HG03342 (cell line): ENCODE measurements at regions not wholly inside any gene's neighbourhood (a gene's known extent, or its start where the extent isn't known, plus 50 kb on each side); places are given as distances from the start of the nearest gene placed in this dataset.

ENCODE experiments used
- ATAC-seq: cut with Tn5 transposase; IDR thresholded peaks from one replicate; pipeline ENCODE4 v1.9.1; 2021; ENCODE audit warnings: mild to moderate bottlenecking, moderate library complexity; ENCODE audit not compliant: unreplicated experiment

DNA sequence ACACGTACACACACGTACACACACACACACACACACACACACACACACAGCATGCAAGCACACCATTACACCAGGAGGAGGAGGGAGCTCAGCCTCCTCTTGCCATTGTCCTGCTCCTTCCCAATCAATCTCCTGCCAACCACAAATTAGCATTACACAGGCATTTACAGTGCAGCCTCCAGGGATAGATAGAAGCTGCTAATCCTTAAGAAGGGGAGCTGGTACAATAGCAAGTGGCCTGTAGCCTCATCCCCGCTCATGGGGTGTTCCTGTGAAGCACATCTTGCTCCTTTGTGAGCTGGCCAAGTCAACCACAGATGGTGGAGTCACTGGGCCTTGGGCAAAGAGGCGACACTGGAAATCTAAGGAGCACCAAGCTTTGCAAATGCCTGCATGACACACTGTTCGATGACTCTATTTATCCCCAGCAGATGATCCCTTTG, 110.3 kb upstream of the PKDCC start:
- no peak for ATAC-seq

DNA sequence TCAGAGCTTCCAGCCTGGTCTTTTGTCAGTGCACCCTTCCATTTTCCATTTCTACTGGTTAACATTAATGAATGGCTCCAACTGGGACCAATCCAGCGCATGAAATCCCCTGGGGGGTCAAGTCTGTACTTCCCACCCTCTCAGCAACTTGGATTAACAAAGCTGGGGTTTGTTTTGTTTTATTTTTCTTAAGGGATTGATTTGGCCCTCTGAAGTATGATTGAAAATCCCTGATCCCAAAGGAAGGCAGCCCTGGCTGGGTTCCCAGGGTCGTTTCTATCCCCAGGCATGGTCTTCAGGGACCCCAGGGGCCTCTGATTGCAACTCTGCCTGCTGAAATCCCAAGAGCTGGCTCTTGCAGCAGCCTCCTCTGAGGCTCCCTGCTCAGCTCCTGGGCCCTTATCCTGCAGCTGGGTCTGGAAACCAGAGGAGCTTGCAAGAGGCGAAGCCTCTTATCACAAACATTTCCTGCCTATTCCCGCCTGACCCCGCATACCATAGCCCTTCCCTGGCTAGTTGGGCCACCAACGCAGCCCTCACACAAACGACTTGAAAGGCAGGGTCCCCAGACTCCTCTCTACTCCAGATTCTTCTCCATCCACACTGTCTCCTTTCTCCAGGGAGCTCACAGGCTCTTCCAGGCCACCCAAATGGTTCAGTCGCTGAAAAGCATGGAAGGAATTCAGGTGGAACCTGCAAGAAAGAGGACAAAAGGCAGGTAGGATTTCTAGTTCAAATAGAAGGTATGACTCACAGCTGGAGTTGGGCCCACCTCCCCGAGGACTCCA, 109.7 kb upstream of the PKDCC start:
- ATAC-seq = no peak

DNA sequence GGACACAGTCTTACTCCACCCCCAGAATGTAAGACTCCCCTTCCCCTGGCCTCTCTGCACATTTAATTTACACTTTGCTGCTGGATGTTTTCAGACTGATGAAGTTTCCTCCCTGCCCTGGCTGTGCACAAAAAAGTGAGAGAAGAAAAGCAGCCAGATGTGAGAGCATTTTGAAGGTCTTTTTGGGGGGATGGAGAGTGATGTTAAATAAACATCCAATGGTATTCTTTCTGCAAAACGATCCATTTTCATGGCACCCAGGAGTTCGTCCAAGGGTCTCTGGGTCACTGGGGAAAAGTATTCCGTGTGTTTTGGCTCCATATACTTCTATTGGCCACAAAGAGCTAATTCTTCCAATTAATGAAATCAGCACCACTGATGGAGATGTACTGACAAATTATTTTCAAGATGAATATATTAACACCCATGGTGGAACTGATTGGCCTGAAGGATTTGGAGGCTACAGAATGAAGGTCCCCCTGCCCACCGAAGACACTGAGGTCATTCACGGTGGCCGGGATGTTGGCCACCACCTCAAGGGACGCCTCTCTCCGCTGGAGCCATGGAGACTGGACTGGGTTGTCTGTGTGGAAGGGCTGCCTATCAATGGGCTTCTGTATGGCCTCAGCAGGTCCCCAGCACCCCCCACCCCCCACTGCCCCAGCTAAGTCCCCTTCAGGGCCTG, 107.6 kb upstream of the PKDCC start:
- ATAC-seq = no peak

DNA sequence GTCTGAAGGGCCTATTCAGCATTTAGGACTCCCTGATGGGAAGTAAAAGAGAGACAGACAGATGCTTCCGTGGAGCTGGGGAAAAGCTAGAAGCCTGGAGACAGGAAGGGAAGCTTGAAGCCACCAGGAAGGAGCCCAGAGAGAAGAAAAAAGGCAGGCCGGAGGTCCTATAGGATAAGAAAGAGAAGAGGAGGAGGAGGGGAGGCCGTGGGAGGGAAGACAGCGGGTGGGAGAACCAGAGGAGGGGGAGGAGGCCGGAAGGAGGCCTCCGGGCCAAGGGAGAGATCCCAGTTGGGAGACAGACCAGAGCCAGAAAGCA, 107.1 kb upstream of the PKDCC start:
- ATAC-seq = no peak

DNA sequence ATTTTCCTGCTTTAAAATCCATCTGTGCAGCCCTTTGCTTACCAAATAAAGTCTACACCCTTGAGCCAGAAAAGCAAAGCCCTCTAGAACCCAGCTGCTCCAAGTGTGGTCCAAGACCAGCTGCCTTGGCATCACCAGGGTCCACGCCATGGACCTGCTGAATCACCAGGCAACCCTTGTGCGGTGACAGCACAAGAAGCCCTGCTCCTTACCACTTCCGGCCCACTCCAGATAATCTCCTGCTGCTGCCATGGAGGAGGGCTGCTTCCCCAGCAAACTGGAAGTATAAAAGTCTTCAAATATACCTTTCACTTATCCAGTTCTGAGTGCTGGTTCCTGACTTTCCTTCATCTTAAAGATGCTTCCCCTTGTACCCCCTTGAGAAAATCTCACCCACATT, 106.0 kb upstream of the PKDCC start:
- ATAC-seq = no peak

DNA sequence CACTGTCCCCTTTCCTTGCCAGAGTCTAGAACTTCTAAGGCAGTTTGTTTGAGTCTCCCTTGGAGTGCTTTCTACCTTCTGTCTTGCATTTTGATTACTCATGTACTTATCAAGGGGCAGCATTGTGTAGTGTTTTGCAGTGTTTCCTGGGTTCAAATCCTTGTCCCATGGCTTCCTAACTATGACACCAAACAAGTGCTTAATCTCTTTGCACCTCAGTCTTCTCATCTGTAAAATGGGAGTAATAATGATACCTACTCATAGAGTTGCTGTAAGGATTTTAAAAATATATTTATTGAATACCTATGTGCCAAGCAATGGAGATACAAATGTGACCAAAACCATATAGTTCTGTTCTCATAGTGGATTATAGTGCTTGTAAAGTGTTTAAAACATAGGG, 105.5 kb upstream of the PKDCC start:
- ATAC-seq = no peak

GRCh38 chr2:41943159-41943558, 104.7 kb upstream of the PKDCC start:
- no peak for ATAC-seq

DNA sequence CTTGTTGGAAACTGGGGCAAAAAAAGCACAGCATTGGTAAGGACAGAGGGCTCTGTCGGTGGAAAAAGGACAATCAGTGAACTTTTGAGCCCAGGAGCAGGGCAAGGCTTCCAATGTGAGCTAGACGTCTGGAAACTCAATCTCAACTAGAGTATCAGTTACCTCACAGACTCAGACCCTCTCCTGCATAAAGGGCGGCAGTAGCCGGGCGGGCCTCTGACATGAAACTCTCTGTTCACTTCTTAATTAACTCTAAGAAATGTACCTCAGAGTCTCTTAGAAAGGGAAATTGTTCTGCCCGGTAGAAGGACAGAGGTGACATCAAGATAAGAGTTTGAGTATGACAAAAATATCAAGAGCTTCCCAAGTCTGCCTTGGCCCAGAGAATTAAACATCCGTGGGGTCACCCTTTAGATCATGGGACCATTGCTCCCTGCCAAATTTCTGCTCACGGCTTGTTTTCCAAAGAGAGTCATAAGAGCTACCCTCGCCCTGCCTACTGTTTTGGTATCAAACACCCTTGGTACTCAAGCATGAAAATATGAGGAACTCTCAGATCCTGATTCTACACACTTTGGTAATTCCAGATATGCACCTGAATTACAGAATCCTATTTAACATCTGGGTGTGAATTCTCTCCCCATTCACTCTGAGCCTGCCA, 103.5 kb upstream of the PKDCC start:
- no peak for ATAC-seq

DNA sequence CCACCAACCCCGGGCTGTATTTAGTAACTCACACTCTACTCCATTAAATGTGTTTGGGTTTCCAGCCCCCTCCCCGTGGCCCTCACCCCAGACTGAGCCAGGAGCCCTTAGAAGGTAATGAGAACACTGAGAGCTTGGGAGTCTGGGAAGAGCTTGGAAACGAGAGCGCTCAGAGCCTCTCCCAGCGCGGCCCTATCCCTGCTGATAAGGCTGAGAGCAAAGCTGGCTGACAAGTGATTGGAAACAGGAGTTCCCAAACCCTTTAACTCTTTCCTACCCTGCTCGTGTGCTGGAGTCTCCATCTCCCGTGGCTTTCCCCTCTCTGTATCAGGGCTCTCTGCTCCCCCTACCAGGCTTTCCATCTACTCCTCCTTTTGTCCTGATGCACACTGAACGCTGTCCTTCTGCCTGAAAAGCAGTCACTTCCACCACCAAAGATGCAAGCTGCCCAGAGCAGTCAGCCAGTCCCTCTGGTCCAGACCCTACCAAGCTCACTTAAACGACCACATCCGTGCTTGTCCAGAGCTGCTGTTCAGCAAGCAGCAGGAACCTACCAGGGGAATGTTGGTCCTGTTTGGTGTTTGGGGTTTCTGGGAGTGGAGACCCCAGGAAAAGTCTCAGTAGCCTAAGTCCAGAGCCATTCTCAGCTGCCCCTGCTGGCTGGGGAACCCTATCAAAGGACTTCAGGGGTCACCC, 100.0 kb upstream of the PKDCC start:
- no peak for ATAC-seq

GRCh38 chr2:41948397-41948763, 99.4 kb upstream of the PKDCC start:
- ATAC-seq = no peak

DNA sequence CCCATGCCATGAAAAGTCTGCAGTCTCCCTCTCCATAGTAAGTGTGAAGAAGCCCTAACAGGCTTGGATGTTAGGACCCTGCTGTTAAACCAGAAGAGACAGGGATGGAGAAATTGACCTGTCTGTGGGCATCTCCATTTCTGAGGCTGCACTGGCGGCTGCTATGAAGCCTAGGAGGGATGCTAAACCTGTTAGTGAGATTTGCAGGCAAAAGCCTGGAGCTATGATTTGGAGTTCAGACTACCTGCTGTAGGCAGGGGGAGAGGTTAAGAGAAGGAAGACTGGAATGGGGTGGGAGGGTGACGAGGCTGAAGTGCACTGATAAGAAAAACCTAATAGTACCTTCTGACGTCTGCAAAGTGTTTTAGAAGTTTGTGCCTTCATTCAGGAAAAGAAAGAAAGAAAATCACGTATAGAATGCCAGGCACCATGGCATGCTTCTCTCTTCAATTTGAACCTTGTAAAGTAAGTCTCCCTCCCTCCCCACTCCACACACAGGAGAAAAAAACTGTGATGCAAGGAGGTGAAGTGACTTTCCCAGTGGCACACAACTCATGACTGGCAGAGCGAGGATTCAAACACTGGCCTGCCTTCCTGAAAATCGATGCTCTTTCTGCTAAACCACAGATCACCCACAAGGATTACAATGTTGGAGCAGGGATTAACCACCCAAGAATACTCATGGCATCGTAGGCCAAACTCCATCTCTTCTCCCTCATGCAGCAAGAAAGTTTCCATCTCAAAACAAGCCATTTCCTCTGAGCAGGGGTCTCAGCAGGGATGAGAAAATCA, 98.5 kb upstream of the PKDCC start:
- no peak for ATAC-seq

GRCh38 chr2:41949883-41950665, 97.7 kb upstream of the PKDCC start:
- no peak for ATAC-seq

GRCh38 chr2:41950666-41950960, 97.2 kb upstream of the PKDCC start:
- no peak for ATAC-seq

DNA sequence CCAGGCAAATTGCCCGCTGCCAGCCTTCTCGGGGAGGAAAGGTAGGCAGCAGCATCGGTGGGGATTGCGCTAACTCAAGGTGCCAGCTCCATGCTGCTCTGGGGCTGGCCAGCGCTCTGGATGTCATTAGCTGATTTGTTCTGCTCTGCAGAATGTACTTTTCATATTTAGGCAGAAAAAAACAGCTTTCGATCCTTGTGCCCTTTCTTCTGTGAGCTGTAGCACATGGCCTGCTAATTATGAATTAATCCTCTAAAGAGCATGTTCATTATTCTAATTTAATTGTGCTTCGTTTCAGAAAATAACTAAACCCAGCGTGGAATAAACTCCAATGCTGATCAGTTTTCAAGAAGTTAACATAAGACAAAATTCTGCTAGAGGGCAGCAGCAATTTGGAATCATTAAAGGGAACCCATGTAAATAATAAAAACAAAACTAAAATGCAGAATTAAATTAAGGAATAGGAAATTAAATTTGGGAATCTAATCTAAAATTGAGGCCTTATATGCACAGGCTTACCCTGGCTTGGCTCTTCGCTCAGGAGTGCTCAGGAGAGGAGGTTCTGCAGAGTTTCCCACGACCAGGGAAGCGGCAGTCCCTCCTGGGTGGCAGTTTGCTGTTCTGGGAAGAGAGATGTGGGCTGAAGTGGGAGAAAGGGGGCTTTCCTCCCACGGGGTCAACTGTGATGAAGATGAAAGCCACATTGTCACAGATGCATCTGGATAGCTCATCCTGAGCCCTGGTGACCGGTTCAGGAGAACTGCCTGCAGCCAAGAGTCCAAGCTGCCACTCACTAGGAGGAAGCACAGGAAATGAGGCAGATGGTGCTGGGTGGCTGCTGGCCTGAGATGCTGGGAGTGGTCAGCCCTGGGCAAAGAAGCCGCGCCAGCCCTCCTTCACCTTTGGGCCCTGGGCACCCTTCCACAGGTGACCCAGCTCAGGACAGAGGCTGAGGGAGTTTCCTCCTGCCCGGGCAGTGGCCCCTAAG, 93.2 kb upstream of the PKDCC start:
- no peak for ATAC-seq

- peak; percentile 50 for ATAC-seq
Measured at GRCh38 chr2:41955316-41956043, 92.3 kb upstream of the PKDCC start.

- ATAC-seq = no peak
Measured at GRCh38 chr2:41957431-41957830, 90.4 kb upstream of the PKDCC start.

- ATAC-seq = no peak
Measured at GRCh38 chr2:41958251-41958650, 89.6 kb upstream of the PKDCC start.

GRCh38 chr2:41958775-41959174, 89.0 kb upstream of the PKDCC start:
- no peak for ATAC-seq
